HG03097 (cell line): ENCODE measurements at regions not wholly inside any gene's neighbourhood (a gene's known extent, or its start where the extent isn't known, plus 50 kb on each side); places are given as distances from the start of the nearest gene placed in this dataset.
"Not testable (repeated sequence)": the region's sequence is repeated elsewhere in the genome, so short reads cannot be mapped to it uniquely, and the experiment has no call there.

ENCODE experiments used
- ATAC-seq: cut with Tn5 transposase; IDR thresholded peaks from one replicate; pipeline ENCODE4 v1.9.1; 2021; ENCODE audit not compliant: unreplicated experiment, low FRiP score

GRCh38 chr5:6241056-6241455, 137.3 kb downstream of the MED10 start:
- ATAC-seq, result not testable (repeated sequence)

- ATAC-seq, result no peak
Observed at GRCh38 chr5:6236858-6237481, 141.4 kb downstream of the MED10 start.

GRCh38 chr5:6236170-6236793, 142.1 kb downstream of the MED10 start:
- ATAC-seq, result no peak

GRCh38 chr5:6235726-6236125, 142.6 kb downstream of the MED10 start:
- no peak for ATAC-seq

- ATAC-seq, result no peak
Observed at GRCh38 chr5:6228257-6229250, 149.8 kb downstream of the MED10 start.

GRCh38 chr5:6225121-6225607, 153.2 kb downstream of the MED10 start:
- ATAC-seq, result no peak

- ATAC-seq, result no peak
Observed at GRCh38 chr5:6224406-6224805, 153.9 kb downstream of the MED10 start.

- no peak for ATAC-seq
Observed at GRCh38 chr5:6222899-6223298, 155.4 kb downstream of the MED10 start.

GRCh38 chr5:6222121-6222520, 156.2 kb downstream of the MED10 start:
- ATAC-seq, result no peak

- no peak for ATAC-seq
Observed at GRCh38 chr5:6221141-6221626, 157.2 kb downstream of the MED10 start.

- no peak for ATAC-seq
Observed at GRCh38 chr5:6220346-6221088, 157.8 kb downstream of the MED10 start.

GRCh38 chr5:6218517-6218916, 159.8 kb downstream of the MED10 start:
- no peak for ATAC-seq

- no peak for ATAC-seq
Observed at GRCh38 chr5:6218116-6218515, 160.2 kb downstream of the MED10 start.

GRCh38 chr5:6216471-6217075, 161.8 kb downstream of the MED10 start:
- no peak for ATAC-seq

GRCh38 chr5:6215891-6216290, 162.5 kb downstream of the MED10 start:
- no peak for ATAC-seq

- ATAC-seq, result no peak
Observed at GRCh38 chr5:6212244-6212643, 166.1 kb downstream of the MED10 start.

GRCh38 chr5:6206501-6206900, 171.8 kb downstream of the MED10 start:
- no peak for ATAC-seq

- ATAC-seq, result no peak
Observed at GRCh38 chr5:6202968-6203365, 175.4 kb downstream of the MED10 start.

GRCh38 chr5:6202149-6202967, 176.0 kb downstream of the MED10 start:
- ATAC-seq, result no peak
